HG03045 (cell line): ENCODE measurements at regions not wholly inside any gene's neighbourhood (a gene's known extent, or its start where the extent isn't known, plus 50 kb on each side); places are given as distances from the start of the nearest gene placed in this dataset.
"Not testable (repeated sequence)": the region's sequence is repeated elsewhere in the genome, so short reads cannot be mapped to it uniquely, and the experiment has no call there.

ENCODE experiments used
- ATAC-seq: cut with Tn5 transposase; IDR thresholded peaks from one replicate; pipeline ENCODE4 v1.9.1; 2021; ENCODE audit warnings: mild to moderate bottlenecking, moderate library complexity; ENCODE audit not compliant: unreplicated experiment

DNA sequence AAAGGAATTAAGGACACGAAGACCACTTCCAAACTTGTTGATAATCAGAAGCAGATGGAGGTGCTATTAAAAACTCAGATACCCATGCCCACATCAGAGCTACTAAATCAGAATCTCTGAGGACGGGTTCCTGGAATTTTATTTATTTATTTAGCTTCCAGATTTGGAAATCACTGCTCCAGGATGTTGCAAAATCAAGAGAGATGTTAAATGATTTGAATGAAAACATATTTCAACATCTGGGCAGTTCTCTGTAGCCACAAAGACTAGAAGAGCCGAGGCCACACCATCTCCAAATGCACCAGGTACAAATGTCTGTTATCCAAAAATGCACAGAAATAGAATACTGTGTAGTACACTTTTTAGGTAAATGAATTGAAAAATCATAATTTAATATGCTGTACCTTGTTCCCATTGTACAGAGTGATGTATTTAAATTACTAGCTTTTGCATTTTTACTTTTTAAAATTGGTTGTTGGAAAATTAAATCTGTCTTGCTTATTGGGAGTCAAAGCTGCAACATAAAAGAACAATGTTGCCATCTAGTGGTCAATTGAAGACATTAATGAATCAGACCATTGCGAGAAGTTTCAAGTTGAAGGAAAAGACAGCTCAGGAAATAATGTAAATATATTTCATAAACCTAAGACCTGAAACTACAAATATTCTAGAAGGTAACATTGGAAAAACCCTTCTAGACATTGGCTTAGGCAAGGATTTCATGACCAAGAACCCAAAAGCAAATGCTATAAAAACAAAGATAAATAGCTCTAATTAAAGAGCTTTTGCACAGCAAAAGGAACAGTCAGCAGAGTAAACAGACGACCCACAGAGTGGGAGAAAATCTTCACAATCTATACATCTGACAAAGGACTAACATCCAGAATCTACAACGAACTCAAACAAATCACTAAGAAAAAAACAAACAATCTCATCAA is 151.3 kb upstream of the TTC29 start:
- no peak for ATAC-seq

DNA sequence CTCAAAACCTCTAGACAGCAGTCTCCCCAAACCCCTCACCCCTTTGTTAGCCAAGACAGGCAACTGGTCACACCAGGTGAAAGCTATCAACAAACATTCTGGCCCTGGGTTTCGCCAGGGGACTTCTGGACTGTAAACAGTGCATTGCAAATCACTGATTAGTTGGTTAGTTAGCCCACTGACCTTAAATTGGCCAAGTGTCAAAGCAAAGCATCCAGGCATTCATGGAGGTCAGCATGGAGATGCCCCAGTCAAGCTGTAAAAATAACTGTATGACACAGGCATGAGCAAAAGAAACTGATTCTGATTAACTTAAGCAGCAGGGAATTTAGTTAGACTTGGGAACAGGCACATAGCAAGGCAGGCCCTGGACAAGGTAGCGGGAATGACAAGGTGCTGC is 156.0 kb upstream of the TTC29 start:
- ATAC-seq: no peak

DNA sequence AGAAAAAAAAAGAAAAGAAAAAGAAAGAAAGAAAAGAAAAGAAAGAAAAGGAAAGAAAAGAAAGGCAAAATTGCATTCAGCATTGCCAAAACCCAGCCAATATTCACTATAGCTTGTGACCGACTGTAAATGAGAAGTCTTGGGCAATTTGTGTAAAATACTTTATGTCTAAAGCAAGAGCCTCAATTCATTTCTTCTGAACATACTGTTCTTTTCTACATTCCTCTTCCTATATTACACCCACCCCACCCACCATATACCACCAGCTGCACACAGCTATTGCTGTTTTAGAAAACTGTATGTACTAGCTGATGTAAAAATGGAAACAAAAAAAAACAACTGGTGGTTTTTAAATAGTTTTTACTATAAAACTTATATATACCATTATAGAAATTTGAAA is 156.9 kb upstream of the TTC29 start:
- no peak for ATAC-seq

DNA sequence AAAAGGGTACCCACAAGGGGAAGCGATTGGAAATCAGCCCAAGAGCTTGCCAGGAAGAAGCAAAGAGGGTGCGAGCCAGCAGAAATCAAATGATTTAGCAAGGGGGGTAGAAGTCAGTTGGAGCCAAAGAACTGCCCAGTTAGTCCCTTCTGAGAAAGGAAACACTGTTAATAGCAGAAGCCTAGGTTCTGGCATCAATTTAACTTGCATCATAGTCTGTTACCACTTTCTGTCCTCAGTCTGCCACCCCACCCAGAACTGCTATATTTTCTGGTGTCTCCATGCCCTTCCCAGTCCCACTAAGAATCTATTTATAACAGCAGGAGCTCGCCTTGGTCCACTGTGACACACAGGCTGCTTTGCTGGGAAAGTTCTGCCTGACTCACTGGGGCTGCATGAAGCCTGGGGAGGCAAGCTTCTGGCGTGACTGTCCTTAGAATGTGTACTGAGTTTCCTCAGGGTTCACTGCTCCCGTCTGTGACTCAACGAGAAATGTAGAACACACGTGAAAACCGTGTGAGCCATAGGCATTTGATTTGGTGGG is 157.8 kb upstream of the TTC29 start:
- no peak for ATAC-seq

DNA sequence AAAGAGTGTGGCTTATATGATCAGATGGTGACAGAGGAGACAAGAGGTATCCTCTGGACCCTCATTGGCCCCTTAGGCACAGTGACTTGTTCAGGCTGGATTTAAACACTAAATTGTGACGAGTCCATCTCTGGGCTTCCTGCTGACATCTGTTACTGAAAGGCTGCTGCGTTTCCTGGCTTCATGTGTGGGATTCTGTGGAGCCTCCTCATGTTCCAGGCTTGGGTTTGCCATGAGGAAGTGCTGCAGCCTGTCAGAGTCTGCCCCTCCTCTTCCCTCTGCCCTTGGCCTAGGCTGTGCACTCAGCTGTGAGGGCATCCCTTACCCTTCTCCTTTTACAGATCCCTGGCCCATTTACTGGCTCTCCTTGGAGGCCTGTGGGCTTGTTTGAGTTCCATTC is 159.1 kb upstream of the TTC29 start:
- ATAC-seq: no peak

DNA sequence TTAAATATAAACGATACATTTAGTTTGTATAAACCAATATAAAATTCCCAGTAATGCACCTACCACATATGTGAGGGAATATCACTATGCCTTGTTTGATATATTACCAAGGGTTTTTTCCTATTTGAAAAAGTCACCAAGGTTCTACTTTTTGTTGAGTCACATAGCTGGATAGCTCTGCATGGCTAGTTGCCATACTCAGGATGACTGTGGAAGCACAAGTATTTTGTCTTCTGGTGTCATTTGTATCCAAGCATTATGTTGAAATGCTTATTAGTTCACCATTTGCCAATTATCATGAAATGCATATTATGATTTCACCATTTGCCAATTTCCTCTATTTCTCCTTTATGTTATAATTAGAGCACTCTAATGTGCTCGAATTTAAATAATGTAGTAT is 162.7 kb upstream of the TTC29 start:
- no peak for ATAC-seq

DNA sequence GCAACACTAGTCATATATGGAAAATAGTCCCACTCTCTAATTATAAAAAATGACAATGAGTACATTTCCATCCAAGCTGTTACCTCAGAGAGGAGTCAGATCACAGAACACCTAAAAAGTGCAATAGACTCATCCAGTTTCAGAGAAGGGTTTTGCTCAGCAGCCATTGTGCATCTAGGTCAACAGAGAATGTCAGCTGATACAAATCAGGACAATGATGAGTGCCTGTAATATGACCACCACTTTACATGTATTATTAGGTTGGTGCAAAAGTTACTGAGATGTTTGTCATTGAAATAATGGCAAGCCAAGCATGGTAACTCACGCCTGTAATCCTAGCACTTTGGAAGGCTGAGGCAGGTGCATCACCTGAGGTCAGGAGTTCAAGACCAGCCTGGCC is 164.1 kb upstream of the TTC29 start:
- ATAC-seq: no peak

DNA sequence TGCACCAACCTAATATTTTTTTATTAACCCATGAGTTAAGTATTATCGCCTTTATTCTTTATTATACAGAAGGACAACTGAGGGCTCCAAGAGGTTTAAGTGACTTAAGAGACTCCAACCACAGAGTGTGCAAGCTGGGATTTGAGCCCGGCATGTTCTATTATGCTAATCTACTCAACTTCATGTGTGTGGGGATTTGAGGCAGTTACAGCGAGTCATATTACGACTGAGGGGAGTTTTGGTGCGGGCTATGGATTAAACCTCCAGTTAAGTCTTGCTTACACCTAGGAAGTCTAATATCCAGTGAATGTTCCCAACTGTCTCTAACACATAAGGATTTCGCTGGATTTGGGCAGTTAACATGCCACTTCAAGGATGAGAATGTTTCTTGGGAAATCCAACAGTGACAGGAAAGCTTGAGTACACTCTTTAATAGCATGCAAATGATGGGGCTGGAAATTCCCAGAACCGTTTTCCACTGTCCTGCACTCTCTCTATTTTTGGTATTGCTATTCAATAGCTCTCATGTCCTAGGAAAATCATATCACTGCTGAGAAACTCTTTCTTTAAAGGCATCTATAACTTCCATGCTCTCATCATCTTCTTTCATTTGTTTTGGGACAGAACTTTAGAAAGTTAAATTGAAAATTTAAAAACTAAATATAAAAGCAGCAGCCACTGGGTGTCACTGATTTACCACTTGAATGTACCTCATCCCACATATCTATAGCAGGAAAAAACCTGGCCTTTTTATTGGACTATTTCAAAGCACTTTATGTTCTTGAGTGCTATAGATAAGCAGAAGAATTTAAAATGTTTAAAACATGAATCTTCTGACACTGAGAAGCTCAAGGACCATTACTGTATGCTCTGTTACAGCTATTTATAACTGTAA is 165.1 kb upstream of the TTC29 start:
- ATAC-seq: no peak

DNA sequence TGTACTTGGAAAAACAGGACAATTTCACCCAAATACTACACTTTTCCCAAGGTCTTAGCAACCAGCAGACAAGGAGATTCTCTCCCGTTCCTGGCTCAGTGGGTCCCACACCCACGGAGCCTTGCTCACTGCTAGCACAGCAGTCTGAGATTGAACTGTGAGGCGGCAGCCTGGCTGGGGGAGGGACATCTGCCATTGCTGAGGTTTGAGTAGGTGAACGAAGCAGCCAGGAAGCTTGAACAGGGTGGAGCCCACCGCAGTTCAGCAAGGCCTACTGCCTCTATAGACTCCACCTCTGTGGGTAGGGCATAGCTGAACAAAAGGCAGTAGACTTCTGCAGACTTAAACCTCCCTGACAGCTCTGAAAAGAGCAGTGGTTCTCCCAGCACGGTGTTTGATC is 166.5 kb upstream of the TTC29 start:
- ATAC-seq: not testable (repeated sequence)

DNA sequence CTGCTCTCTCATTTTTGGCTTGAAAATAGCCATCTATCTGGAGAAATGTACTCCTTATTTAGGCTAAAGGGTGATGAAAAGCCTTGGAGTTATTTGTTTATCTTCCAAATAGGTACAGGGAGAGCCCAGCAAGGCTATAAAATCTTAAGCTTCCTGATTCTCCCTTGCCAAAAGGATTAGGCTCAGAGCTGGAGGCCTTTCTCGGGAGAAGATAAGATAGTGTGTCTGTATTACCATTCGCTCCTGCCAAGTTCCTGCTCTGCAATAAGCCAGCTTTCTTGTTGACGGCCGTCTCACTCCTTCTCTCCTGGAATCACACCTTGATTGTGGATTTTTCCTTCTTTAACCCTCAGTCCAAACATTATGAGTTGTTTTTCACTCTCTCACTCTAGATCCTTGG is 171.8 kb upstream of the TTC29 start:
- ATAC-seq: no peak

DNA sequence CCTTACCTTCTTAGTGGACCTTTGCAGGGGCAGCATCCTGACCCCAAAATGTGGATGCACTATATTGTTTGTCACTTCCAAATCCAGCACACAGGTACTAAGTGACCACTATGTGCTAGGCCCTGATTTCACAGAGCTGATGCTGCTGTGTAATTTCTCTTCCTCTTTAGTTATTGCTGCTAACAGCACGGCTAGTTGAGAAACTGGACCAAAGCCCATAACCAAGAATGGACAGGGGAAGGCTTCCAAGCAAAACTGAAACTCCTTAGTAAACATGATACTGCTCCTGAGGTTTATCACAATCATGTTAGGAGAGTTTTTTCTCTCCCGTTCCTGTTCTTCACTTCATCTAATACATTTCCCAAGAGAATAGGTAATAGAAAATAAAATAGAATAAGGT is 172.9 kb upstream of the TTC29 start:
- peak; percentile 40 for ATAC-seq

DNA sequence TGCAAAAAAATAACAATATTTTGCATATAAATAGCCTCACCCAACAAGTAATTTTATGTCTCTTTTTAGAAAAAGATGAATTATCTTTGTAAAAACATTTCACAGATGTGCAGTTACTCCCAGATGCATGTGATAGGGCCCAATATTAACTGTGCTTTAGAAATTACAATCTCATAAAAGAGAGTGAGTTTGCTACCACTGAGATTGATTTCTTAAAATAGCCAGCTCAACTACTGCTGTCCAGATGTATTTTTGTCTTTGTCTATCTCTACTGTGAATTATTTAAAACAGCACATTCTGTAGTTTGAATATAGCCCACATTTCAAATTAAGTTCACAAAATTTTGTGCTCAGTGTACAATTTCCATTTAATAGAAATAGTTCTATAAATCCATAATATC is 177.0 kb upstream of the TTC29 start:
- ATAC-seq: no peak

DNA sequence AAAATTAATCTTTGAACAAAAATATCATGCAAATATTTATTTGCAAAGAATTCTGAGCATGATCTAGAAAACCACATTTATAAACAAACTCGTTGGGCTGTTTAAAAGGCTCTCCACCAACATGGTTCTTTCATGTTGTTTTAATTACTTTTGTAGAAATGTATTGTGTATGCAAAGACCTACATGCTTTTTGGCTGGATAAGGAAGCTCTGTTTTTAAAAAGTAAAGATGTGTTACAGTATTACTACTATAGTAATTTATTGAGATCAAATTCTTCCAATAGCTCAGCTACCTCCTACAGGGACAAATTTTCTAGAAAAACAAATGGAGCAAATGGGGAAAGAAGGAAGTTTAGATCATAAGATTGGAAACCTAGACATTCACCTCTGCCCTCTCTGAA is 177.5 kb upstream of the TTC29 start:
- no peak for ATAC-seq

DNA sequence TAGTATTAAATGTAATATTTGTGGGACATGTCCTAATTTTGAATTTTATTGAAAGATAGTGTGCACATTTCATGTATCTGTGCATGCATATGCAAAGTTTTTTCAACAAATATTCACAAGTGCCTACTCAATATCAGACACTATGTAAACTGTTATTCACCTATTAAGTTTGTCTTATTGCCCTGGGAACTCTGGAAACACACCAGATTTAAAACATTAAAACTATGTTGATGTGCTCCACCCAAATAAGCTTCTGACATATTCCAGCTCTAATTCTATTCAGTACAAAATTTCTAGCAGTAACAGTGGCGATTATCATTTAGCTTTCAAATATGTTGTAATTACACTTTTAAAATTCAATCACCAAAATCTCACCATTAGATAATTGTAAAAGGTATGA is 183.1 kb upstream of the TTC29 start:
- ATAC-seq: no peak

DNA sequence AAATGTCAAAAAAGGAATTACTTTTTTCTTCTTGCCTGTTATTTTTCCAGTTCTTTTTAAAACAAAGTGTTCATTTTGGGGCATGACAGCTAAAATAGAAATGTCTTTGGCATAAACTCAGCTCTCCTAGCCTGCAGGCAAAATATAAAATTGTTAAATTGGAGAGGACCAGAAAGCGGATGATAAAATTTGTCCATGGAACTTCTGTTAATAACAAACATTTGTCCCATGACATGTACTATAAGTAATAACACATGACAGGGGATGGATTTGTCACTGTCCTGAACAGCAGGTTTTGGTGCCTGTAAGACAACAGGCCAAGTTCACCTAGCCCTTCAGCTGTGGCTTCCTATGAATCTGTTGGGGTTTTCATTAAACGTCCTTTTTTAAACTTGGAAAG is 184.0 kb upstream of the TTC29 start:
- no peak for ATAC-seq

DNA sequence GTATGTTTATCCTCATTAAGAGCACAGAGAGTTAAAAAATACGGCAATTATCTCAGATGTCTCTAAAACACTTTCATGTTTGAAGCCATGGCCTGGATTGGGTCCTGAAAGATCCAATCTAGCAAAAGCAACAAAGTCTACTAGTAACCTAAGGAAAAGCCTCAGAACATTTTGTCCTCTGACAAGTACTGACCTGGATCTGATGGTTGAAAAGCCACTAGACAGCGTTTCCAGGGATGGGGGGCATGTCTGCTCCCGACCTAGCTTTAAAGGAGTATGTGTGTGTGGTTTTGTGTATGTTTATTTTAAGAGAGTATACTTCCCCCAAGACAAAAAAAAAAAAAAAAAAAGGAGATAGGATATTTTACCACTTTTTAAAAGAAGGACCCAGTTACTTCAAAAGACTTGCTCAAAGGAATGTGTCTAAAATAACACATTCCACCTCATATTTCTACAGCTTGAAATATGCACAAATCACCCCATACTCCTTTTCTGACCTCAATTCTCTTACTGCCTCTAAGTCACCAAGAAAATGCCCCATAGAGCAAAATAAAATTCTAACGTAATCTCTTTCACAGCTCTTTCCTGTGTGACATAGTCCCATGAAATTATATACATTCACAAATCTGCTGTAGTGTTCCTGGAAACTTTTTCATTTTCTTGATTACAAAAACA is 189.0 kb upstream of the TTC29 start:
- no peak for ATAC-seq

DNA sequence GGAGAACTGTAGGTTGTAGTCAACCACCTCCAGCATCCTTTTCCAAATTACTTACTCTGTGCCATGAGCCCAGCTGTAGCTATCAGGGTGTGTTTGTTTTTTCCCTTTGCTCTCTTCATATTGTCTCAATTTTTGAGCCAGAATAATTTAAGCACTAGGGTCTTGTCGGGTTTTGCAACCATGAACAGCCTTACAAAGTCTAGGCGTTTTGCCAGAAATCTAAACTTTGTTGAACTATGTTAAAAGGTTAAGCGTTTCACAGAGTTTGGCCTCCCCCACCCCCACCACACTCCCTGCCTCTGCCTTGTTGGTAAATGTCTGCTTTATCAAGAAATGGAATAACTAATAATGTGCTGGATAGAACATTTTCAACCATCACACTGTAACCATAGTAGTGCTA is 190.6 kb upstream of the TTC29 start:
- ATAC-seq: no peak

DNA sequence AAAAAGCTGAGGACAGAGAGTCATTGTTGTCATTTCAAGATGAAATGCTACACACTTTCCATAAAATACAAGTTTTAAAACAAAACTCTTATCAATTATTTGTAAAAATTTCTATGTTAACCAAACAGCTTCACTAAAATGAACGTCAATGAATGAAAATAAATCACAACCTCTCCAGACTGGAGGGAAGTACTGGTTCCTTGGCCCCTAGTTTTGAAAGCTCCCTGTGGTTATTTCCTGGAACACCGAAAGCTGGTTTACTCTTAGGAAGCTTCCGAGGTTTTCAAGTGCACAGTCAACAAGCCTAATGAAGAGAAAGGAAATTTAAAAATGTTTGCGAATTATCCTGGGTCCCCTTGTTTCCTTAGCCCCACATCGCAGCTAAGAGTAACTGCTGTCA is 191.1 kb upstream of the TTC29 start:
- ATAC-seq: no peak

DNA sequence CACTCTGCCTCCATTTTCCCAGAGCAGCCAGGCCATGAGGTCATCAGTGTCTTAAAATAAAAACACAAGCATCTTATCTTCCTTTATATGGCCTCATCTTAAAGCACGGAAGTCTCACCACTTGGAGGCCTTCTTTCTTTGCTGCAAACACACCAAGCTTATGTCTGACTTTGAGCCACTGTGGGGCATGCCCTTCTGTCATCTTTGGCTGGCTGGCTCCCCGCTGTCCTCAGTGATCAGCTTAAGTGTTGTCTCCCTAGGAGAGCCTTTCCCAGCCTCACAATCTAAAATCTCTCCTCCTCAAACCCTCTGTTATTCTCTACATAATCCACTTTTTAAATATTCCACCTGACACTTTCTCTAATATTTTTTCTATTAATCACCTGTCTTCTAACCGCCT is 191.6 kb upstream of the TTC29 start:
- ATAC-seq: no peak

DNA sequence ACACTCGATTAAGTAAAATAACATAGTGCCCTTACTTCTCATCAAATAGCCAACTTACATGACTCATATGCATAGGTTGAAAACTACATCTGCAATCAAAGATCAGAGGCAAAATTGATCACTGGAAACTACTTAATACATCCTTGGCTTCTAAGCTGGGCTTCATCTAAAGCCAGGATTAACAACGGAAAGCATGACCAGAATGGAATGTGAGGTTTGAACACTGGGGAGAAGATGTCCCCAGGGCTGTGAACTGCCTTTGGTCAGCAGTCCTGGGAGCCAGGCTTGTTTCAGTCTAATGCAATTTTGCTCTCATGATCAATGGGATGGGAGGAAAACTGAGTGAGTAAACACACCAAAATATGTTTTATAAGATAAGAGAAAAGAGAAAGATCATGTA is 192.5 kb upstream of the TTC29 start:
- ATAC-seq: no peak
